Prostate gland (tissue), 2 donors: ENCODE measurements at regions not wholly inside any gene's neighbourhood (a gene's known extent, or its start where the extent isn't known, plus 50 kb on each side); places are given as distances from the start of the nearest gene placed in this dataset.

Experiments used
- POLR2A ChIP-seq: fragments of 450-650 bp; IDR thresholded peaks from one replicate; pipeline ENCODE4 v1.6.1; 2016; ENCODE audit warnings: antibody characterized with exemption, mild to moderate bottlenecking
- TF ChIP-seq, protein P1 (sequence below), 4 experiments: fragments of 200-600 bp in 2 of 4; fragments of 450-650 bp in 2 of 4; sonication (generic) in 2 of 4; IDR thresholded peaks; 1 replicate in 3 of 4; 2 replicates in 1 of 4; pipeline ENCODE4 v1.5.1; 2016 to 2019; ENCODE audit warnings: antibody characterized with exemption in 4 of 4, mild to moderate bottlenecking in 2 of 4, moderate library complexity in 2 of 4

DNA sequence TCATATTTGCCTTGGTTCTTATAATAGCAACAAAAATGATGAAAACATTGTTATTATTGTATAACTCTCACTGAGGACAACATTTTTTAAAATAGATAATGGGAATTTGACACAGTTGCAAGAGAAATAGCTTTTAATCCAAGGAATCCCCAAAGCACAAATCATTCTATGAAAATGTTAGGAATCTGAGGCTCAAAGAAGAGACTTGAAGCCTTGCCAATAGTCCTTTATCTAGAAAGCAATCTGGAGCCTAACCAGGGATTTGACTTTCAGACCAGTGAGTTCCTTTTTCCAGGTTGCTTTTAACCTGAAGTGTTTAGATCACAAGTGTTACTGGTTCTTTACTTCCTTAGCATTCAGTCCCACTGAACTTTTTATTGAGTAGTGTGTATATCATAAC lies 574.5 kb upstream of the ZEB2 start:
- TF ChIP-seq, protein P1, sequence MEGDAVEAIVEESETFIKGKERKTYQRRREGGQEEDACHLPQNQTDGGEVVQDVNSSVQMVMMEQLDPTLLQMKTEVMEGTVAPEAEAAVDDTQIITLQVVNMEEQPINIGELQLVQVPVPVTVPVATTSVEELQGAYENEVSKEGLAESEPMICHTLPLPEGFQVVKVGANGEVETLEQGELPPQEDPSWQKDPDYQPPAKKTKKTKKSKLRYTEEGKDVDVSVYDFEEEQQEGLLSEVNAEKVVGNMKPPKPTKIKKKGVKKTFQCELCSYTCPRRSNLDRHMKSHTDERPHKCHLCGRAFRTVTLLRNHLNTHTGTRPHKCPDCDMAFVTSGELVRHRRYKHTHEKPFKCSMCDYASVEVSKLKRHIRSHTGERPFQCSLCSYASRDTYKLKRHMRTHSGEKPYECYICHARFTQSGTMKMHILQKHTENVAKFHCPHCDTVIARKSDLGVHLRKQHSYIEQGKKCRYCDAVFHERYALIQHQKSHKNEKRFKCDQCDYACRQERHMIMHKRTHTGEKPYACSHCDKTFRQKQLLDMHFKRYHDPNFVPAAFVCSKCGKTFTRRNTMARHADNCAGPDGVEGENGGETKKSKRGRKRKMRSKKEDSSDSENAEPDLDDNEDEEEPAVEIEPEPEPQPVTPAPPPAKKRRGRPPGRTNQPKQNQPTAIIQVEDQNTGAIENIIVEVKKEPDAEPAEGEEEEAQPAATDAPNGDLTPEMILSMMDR (IDR thresholded peaks at IDR 0.05) = no peak
- no peak for TF ChIP-seq POLR2A
